K562 (cell line): ENCODE measurements at regions not wholly inside any gene's neighbourhood (a gene's known extent, or its start where the extent isn't known, plus 50 kb on each side); places are given as distances from the start of the nearest gene placed in this dataset.

Experiments
- ATAC-seq: fragments of 200-7000 bp; cut with Tn5 transposase; 3 replicates; pipeline ENCODE4 v1.9.1; 2020; ENCODE audit warnings: moderate library complexity
- BruUV-seq: library from RNA; stranded (reverse); fragments of 400-500 nt; replicated peaks from 2 replicates; lab custom pipeline; 2021; lab: Mats Ljungman, UMichigan
- CTCF ChIA-PET: fragments of 300-600 bp; formaldehyde crosslinking; extraction: SDS; loops from one replicate; lab custom pipeline; 2021; ENCODE audit warnings: low intra/inter-chr PET ratio; lab: Yijun Ruan, JAX
- POLR2A ChIA-PET: fragments of 300-600, 350-650 bp; sonication (Branson Sonifier 250); formaldehyde crosslinking; extraction: SDS; loops from one replicate; lab custom pipeline; 2021; ENCODE audit warnings: antibody characterized with exemption, inconsistent platforms; lab: Yijun Ruan, JAX
- DNase-seq, 4 experiments: peaks; one replicate each; pipeline versions ENCODE4 v3.0.0 to v3.0.0-alpha.2; 2011 to 2018; ENCODE audit warnings: low spot score in 3 of 4, mixed read lengths in 3 of 4; ENCODE audit errors: extremely low read depth in 1 of 4
- FAIRE-seq: peaks from 2 replicates; lab custom pipeline; 2011; peaks lifted over from hg19 to GRCh38; lab: Jason Lieb, UNC
- H2AFZ ChIP-seq: 2 replicates; pipeline ENCODE4 v1.6.0; 2011; ENCODE audit warnings: low read depth, low read length, control low read depth, inconsistent platforms
- H3K27ac ChIP-seq: fragments of 200-600 bp; 3 replicates; pipeline ENCODE4 v1.8.0; 2011; ENCODE audit warnings: low read depth, mild to moderate bottlenecking, control low read depth, inconsistent platforms, low read length, moderate library complexity, mixed read lengths; ENCODE audit errors: extremely low read depth
- H3K27me3 ChIP-seq, 2 experiments: fragments of 300-600 bp in 1 of 2; 2 replicates in 1 of 2; 3 replicates in 1 of 2; pipeline versions ENCODE4 v1.6.0 to v1.8.0; 2011; ENCODE audit warnings: inconsistent platforms in 2 of 2, low read length in 2 of 2, mild to moderate bottlenecking in 1 of 2, mixed read lengths in 1 of 2, moderate library complexity in 1 of 2; ENCODE audit not compliant: control insufficient read depth in 2 of 2, insufficient read depth in 2 of 2
- H3K36me3 ChIP-seq: fragments of 300-600 bp; 3 replicates; pipeline ENCODE4 v1.8.0; 2011; ENCODE audit warnings: mild to moderate bottlenecking, low read length, inconsistent platforms; ENCODE audit not compliant: control insufficient read depth, insufficient read depth
- H3K4me1 ChIP-seq, 2 experiments: fragments of 200-600 bp in 1 of 2; replicated peaks in 1 of 2; 2 replicates in 1 of 2; 3 replicates in 1 of 2; pipeline versions ENCODE4 v1.5.1 to v1.8.0; 2011; ENCODE audit warnings: inconsistent platforms in 2 of 2, low read length in 2 of 2, mild to moderate bottlenecking in 1 of 2, mixed read lengths in 1 of 2, moderate library complexity in 1 of 2; ENCODE audit not compliant: control insufficient read depth in 2 of 2, insufficient read depth in 2 of 2
- H3K4me2 ChIP-seq: 2 replicates; pipeline ENCODE4 v1.6.1; 2011; ENCODE audit warnings: low read length, control low read depth, inconsistent platforms, mixed read lengths; ENCODE audit not compliant: insufficient read depth
- H3K4me3 ChIP-seq: fragments of 200-600 bp; sonication (generic), shearing (Covaris generic); 2 replicates; pipeline ENCODE4 v1.5.1; 2016; ENCODE audit warnings: control low read depth, inconsistent platforms
- H3K79me2 ChIP-seq: fragments of 200-600 bp; 3 replicates; pipeline ENCODE4 v1.8.0; 2011; ENCODE audit warnings: low read length, inconsistent platforms; ENCODE audit not compliant: control insufficient read depth, insufficient read depth
- H3K9ac ChIP-seq, 2 experiments: 2 replicates each; pipeline versions ENCODE4 v1.6.0 to v1.6.1; 2011; ENCODE audit warnings: low read depth in 2 of 2, low read length in 2 of 2, control low read depth in 1 of 2, inconsistent platforms in 1 of 2, mild to moderate bottlenecking in 1 of 2, mixed read lengths in 1 of 2; ENCODE audit not compliant: insufficient read depth in 1 of 2
- H3K9me1 ChIP-seq: one replicate; pipeline ENCODE4 v1.6.0; 2011; ENCODE audit warnings: inconsistent platforms, mild to moderate bottlenecking, low read length, moderate library complexity; ENCODE audit not compliant: control insufficient read depth, insufficient read depth
- H3K9me3 ChIP-seq: replicated peaks from 2 replicates; pipeline ENCODE4 v1.5.1; 2011; ENCODE audit warnings: low read depth, low read length, inconsistent platforms; ENCODE audit not compliant: control insufficient read depth, insufficient read depth
- H4K20me1 ChIP-seq: replicated peaks from 2 replicates; pipeline ENCODE4 v1.6.1; 2011; ENCODE audit warnings: low read length, inconsistent platforms, mixed read lengths; ENCODE audit not compliant: control insufficient read depth, insufficient read depth
- ATF2 ChIP-seq: sonication (generic); formaldehyde crosslinking; IDR thresholded peaks from 2 replicates; pipeline ENCODE4 v1.8.1; 2022; ENCODE audit warnings: missing genetic modification reagents
- FOXK2 ChIP-seq, 2 experiments: fragments of 450-650 bp; IDR thresholded peaks in 1 of 2; conservative IDR thresholded peaks in 1 of 2; 2 replicates each; pipeline ENCODE4 v1.6.1; 2016; ENCODE audit warnings: low read depth in 2 of 2, mild to moderate bottlenecking in 1 of 2
- KLF6 ChIP-seq: fragments of 250-450 bp; sonication (Bioruptor Pico); IDR thresholded peaks from 2 replicates; pipeline ENCODE4 v1.4.0; 2020; ENCODE audit warnings: mild to moderate bottlenecking, moderate library complexity, borderline replicate concordance
- MIER1 ChIP-seq: fragments of 450-650 bp; IDR thresholded peaks from 2 replicates; pipeline ENCODE4 v1.6.1; 2016; ENCODE audit warnings: antibody characterized with exemption, mild to moderate bottlenecking, low read depth
- RBM15 ChIP-seq: fragments of 200-400 bp; formaldehyde crosslinking; IDR thresholded peaks from 2 replicates; pipeline ENCODE4 v1.6.1; 2018; ENCODE audit warnings: mild to moderate bottlenecking, low read length, moderate library complexity; ENCODE audit not compliant: insufficient read depth
- RNF2 ChIP-seq: sonication (generic); IDR thresholded peaks from 2 replicates; pipeline ENCODE4 v1.6.1; 2016
- TAF9B ChIP-seq: fragments of 450-650 bp; IDR thresholded peaks from 2 replicates; pipeline ENCODE4 v1.6.1; 2018; ENCODE audit warnings: mild to moderate bottlenecking; ENCODE audit not compliant: partially characterized antibody
- THAP7 ChIP-seq: fragments of 250-450 bp; sonication (Bioruptor Pico); IDR thresholded peaks from 2 replicates; pipeline ENCODE4 v1.5.0; 2021
- USF2 ChIP-seq: sonication (generic); formaldehyde crosslinking; IDR thresholded peaks from 2 replicates; pipeline ENCODE4 v1.5.0; 2020; ENCODE audit warnings: missing genetic modification reagents
- ZBTB1 ChIP-seq: sonication (generic); formaldehyde crosslinking; IDR thresholded peaks from 2 replicates; pipeline ENCODE4 v1.8.1; 2023; ENCODE audit warnings: missing genetic modification reagents, low read depth, mild to moderate bottlenecking, borderline replicate concordance
- ZFP30 ChIP-seq: fragments of 250-450 bp; sonication (Bioruptor Pico); IDR thresholded peaks from 2 replicates; pipeline ENCODE4 v1.8.0; 2022; ENCODE audit warnings: moderate library complexity, mild to moderate bottlenecking, inconsistent platforms, borderline replicate concordance
- ZNF23 ChIP-seq: fragments of 250-450 bp; sonication (Bioruptor Pico); IDR thresholded peaks from 2 replicates; pipeline ENCODE4 v1.4.0; 2020; ENCODE audit warnings: mild to moderate bottlenecking
- WGBS: fragments of 100-300 bp; shearing (Covaris generic); methylation state at CpG from one replicate; pipeline ENCODE4 v1.1.6; 2016; ENCODE audit warnings: low coverage, mixed read lengths; ENCODE audit not compliant: insufficient coverage; ENCODE audit errors: missing lambda C conversion rate; 5-methylcytosine and 5-hydroxymethylcytosine counted together
- in situ Hi-C: fragments of 300-500 bp; cut with MboI; formaldehyde crosslinking; loops from 4 replicates; pipeline ENCODE4 v1.15.0; 2018; ENCODE audit warnings: inconsistent platforms, mixed read lengths
- intact Hi-C: fragments of 100-400 bp; cut with micrococcal nuclease; formaldehyde crosslinking; loops from 2 replicates; pipeline ENCODE4 v1.14.2; 2022

- H3K79me2 ChIP-seq = no peaks in the 10 kb centered on the region
- H3K27ac ChIP-seq = no peak overlapping the region
- no peaks in the 10 kb centered on the region for H3K9me3 ChIP-seq
- CTCF ChIA-PET = no interaction called here
- peaks cover 11% of the 10 kb centered on the region for H4K20me1 ChIP-seq
- no peak overlapping the region for H3K9ac ChIP-seq
- H3K4me3 ChIP-seq = no peak overlapping the region
- H3K9me1 ChIP-seq = no peaks in the 10 kb centered on the region
- ATAC-seq = no peak
- no TSS peak for BruUV-seq
- no peak for TF ChIP-seq THAP7 (CRISPR knock-in tag)
- TF ChIP-seq ZBTB1 = no peak
- TF ChIP-seq ZFP30 (CRISPR knock-in tag) = no peak
- no peak for TF ChIP-seq FOXK2 (conservative IDR thresholded peaks at IDR 0.05 in 1 of 2, IDR thresholded peaks at IDR 0.05 in 1 of 2; ENCODE audit: low read depth in 2 of 2)
- no peak for TF ChIP-seq ATF2
- no peak for TF ChIP-seq TAF9B
- TF ChIP-seq MIER1 = no peak
- TF ChIP-seq ZNF23 (CRISPR knock-in tag) = no peak
- TF ChIP-seq RBM15 = no peak
- no peak for TF ChIP-seq RNF2
- no peak for TF ChIP-seq USF2 (CRISPR knock-in tag)
- TF ChIP-seq KLF6 (CRISPR knock-in tag) = no peak
- TF ChIP-seq, all 486 proteins: peak for 0
- WGBS = 16% methylated on average over 11 of the region's 11 CpGs
- Histone ChIP-seq H3K4me1 (no peaks in the 10 kb centered on the region; a peak in 2 of 5 replicates), H3K4me2 (no peak overlapping the region), H3K27me3 (peaks cover 2 to 23% of the 10 kb centered on the region in 2 experiments; a peak in 3 of 5 replicates), H2AFZ (no peak overlapping the region), H3K36me3 (no peaks in the 10 kb centered on the region)
- intact Hi-C loops = no loop called here
- DNase-seq = no peak
- in situ Hi-C loops = no loop called here
- FAIRE-seq = no peak
- POLR2A ChIA-PET = no interaction called here
These were observed 297.6 kb upstream of the PITRM1 start for GRCh38 chr10:3470191-3470590.
